Activated CD4-positive, alpha-beta T cell treated with anti-CD3 and anti-CD28 coated beads, Interleukin-2, amount 50 U/mL, for 16 hours (primary cell): ENCODE measurements at regions not wholly inside any gene's neighbourhood (a gene's known extent, or its start where the extent isn't known, plus 50 kb on each side); places are given as distances from the start of the nearest gene placed in this dataset.

Experiments
- DNase-seq: peaks from one replicate; pipeline ENCODE4 v3.0.0-alpha.2; 2020

GRCh38 chr10:44435196-44435595 is 50.3 kb upstream of the CXCL12 start:
- DNase-seq: no peak

GRCh38 chr10:44436240-44436639 is 51.3 kb upstream of the CXCL12 start:
- no peak for DNase-seq

- no peak for DNase-seq
Measured at GRCh38 chr10:44437840-44438511, 53.1 kb upstream of the CXCL12 start.

- DNase-seq: no peak
Measured at GRCh38 chr10:44439239-44439957, 54.5 kb upstream of the CXCL12 start.

- no peak for DNase-seq
Measured at GRCh38 chr10:44439958-44440244, 55.0 kb upstream of the CXCL12 start.

DNA sequence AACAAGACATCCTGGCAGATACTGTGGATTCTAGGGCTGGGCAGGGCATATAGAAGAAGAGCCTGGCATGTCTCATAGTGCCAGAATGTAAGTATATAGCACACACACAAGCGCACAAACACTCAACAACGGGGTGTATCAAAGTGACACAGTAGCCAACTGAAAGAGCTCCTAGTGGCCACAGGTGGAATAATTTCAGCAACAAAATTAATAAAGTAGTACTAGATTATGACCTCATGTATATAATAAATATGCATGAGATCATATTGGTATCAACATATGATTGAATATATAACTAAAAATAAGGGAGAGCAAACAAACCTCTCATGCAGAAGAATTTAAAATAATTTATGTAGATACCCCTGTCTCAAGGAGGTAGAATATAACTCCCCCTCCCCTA is 72.4 kb upstream of the CXCL12 start:
- DNase-seq: no peak

DNA sequence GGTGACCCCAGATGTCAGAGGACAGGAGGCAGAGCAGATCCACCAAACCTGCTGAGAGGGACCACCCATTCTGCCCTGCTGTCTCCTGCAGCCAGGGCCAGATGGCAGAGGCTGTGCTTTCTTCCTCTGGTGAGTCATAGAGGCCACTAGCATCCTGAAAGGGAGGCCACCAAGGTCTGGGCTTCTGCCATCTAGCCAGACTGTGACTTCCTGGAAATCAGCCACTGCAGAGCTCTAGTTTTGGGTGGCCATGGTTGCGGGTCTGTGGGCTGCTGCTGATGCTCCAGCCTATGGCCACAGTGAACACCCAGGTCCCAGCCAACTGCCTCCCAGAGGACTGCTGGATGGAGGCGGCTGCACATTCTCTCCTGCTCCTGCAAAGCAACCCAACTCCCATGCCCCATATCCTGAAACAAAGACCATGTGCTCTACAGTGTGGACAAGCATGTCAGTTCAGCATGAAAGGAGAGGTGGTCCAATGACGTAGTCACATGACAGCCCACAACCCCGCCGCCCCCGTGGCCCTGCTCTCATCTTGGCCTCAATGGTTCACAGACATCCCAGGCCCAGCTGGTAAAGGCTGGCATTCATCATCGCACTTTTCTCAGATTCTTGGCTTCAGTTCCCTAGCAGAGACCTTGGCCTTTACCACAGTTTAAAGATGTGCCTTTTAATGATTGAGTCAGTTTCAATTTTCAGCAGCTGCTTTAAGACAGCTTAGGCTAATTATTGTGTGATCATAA is 73.9 kb upstream of the CXCL12 start:
- no peak for DNase-seq

DNA sequence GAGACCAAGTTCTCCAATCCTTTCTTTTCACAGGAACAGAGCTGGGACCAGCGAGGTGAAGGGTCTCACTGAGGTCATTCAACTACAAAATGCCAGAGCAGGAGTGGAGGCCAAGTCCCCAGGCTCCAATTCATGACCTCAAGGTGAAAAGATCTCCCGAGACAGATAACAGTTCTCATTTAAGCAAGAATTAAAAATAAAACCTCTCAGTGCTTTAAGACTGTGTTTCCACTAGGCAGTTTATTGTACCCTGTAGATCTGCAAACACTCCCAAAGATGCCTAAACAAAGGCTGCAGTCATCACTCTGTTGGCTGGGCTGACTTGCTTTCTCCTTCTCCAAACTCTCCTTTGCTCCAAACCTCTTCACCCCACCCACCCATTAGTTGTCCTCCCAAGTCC is 74.8 kb upstream of the CXCL12 start:
- no peak for DNase-seq

DNA sequence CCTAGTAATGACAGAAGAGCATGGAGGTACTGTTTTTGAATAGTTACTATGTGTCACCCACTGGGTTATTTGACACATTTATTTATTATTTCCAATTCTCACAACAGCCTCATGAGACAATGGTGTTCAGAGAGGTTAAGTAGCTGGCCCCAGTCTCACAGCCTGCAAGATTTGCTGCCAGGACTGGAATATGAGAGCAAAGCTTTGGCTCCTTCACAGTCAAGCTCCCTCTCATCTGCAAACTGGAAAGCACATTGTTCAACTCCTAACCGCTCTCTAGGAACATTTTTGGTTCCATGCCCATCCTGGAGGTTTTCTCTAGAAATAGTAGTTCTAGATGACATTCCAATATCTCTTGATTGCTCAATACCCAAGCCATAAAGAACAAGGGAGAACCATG is 75.5 kb upstream of the CXCL12 start:
- DNase-seq: no peak

GRCh38 chr10:44462338-44462914 is 77.5 kb upstream of the CXCL12 start:
- no peak for DNase-seq

- DNase-seq: no peak
Measured at GRCh38 chr10:44463511-44464121, 78.7 kb upstream of the CXCL12 start.

GRCh38 chr10:44464503-44464902 is 79.6 kb upstream of the CXCL12 start:
- no peak for DNase-seq

- DNase-seq: no peak
Measured at GRCh38 chr10:44465401-44466115, 80.7 kb upstream of the CXCL12 start.

- no peak for DNase-seq
Measured at GRCh38 chr10:44466236-44466635, 81.3 kb upstream of the CXCL12 start.

DNA sequence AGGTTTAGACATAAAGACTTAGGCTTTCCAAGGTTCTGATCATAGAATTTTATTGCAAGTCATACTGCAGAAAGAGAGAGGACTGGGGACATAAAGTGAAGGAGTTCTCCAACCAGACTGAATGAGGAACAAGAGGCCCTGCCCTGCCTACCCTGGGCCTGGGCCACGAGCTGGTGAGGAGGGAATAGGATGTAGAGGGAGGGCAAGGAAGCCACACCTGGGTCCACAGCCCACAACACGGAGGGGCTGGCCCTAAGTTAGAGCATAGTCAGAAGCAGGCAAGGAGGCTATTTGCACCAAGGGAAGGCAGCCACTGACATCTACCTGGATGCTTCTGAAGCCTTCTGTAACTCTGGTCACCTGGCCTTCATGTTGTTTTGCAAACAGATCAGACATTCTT is 82.2 kb upstream of the CXCL12 start:
- no peak for DNase-seq

DNA sequence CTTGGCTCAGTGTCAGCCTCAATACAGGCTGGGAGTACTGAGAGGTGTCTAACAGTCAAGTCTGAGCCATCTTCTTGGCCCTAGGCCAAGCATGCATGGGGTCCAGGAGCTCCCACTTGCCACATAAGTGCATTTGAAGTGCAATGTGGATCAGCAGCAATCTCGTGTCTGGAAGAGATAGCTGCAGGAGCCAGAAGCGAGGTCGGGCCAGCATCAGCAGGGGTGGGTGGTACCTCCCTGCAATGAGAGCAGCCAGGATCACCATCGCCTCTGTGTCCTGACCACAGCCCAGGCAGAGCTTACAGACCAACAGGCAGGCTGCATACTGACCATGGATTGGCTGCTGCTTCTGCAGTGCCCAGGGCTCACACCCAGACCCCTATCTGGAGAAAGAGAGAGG is 83.0 kb upstream of the CXCL12 start:
- DNase-seq: no peak

DNA sequence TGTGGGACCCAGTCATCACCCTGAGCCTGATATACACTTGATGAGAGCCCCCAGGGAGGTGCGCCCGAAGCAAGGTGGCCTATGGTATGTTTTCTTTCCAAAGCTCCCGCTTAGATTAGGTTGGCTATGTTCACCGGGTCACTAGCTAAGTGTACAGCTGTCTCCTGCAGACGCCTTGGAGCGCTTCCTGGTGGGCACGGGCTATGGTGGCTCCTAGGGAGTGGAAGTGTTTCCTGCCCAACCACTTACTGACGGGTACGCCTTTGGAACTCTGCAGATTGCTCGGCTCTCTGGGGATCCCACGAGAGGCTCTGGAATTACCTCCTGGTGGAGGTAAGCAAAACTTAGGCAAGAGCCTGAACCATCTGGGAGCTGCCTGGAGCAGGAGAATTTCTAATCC is 83.6 kb upstream of the CXCL12 start:
- DNase-seq: no peak

- DNase-seq: no peak
Measured at GRCh38 chr10:44468965-44469364, 84.1 kb upstream of the CXCL12 start.

- DNase-seq: no peak
Measured at GRCh38 chr10:44470784-44471183, 85.9 kb upstream of the CXCL12 start.

- no peak for DNase-seq
Measured at GRCh38 chr10:44471410-44471809, 86.5 kb upstream of the CXCL12 start.

DNA sequence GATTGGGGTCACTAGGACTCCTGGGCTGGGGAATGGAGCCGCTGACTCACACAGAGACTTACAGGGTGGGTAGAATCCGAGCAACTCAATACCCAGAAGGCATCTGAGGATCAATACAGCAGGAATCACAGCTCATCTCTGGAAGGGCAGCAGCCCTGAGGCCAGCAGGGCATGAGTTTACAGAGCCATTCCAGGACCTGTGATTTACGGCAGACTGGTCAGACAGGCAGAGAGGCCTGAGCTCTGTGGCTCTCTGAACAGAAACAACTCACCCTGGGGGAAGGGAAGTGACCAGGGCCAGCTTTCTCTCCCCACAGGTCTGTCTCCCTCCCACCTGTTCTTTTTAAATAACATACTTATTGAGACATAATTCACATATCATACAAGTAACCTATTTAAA is 88.2 kb upstream of the CXCL12 start:
- DNase-seq: no peak

- no peak for DNase-seq
Measured at GRCh38 chr10:44476409-44477045, 91.6 kb upstream of the CXCL12 start.
